ENCODE measurements at regions not wholly inside any gene's neighbourhood (a gene's known extent, or its start where the extent isn't known, plus 50 kb on each side); places are given as distances from the start of the nearest gene placed in this dataset.

GRCh38 chr12:114858388-114859146 is 174.6 kb upstream of the TBX3 start:
- no peak overlapping the region for H3K27ac ChIP-seq (ENCODE audit: low read depth in 1 of 2, low read length in 2 of 2)

More at GRCh38 chr12:114858388-114859146, 174.6 kb upstream of the TBX3 start:
- Histone ChIP-seq H3K9me3 (ENCODE audit: control insufficient read depth in 4 of 4, low read length in 3 of 4) (peaks cover 0 to 4% (median 0%) of the 10 kb centered on the region in 4 donors), H3K4me1 (ENCODE audit: control insufficient read depth in 4 of 4, insufficient read depth in 4 of 4, low read length in 3 of 4) (peaks cover 0 to 13% (median under 1%) of the 10 kb centered on the region in 4 donors), H3K9ac (ENCODE audit: low read depth in 1 of 2, low read length in 2 of 2) (no peak overlapping the region), H3K4me3 (ENCODE audit: low read depth in 1 of 3, low read length in 3 of 3) (no peak overlapping the region), H3K27me3 (ENCODE audit: control insufficient read depth in 4 of 4, insufficient read depth in 4 of 4, low read length in 3 of 4) (no peaks in the 10 kb centered on the region), H3K36me3 (ENCODE audit: control insufficient read depth in 4 of 4, insufficient read depth in 3 of 4, low read depth in 1 of 4, low read length in 3 of 4) (no peaks in the 10 kb centered on the region)
- no peak for DNase-seq (ENCODE audit: low spot score)
- 37% methylated on average over 7 of the region's 7 CpGs for WGBS
- TF ChIP-seq RXRA (IDR thresholded peaks at IDR 0.05): peak; percentile 85 to 93
- TF ChIP-seq GABPA (IDR thresholded peaks at IDR 0.05 in 1 of 2, conservative IDR thresholded peaks at IDR 0.05 in 1 of 2): peak in 1 of 2 donors; percentile 13
- no peak for TF ChIP-seq FOXA1 (IDR thresholded peaks at IDR 0.05)
- TF ChIP-seq, protein P1, sequence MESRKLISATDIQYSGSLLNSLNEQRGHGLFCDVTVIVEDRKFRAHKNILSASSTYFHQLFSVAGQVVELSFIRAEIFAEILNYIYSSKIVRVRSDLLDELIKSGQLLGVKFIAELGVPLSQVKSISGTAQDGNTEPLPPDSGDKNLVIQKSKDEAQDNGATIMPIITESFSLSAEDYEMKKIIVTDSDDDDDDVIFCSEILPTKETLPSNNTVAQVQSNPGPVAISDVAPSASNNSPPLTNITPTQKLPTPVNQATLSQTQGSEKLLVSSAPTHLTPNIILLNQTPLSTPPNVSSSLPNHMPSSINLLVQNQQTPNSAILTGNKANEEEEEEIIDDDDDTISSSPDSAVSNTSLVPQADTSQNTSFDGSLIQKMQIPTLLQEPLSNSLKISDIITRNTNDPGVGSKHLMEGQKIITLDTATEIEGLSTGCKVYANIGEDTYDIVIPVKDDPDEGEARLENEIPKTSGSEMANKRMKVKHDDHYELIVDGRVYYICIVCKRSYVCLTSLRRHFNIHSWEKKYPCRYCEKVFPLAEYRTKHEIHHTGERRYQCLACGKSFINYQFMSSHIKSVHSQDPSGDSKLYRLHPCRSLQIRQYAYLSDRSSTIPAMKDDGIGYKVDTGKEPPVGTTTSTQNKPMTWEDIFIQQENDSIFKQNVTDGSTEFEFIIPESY (IDR thresholded peaks at IDR 0.05): peak; percentile 75
- TF ChIP-seq RAD21 (IDR thresholded peaks at IDR 0.05): peak; percentile 70 to 75
- no peak for TF ChIP-seq TAF1 (conservative IDR thresholded peaks at IDR 0.05)
- no peak for TF ChIP-seq FOXA2 (IDR thresholded peaks at IDR 0.05)
- TF ChIP-seq SP1 (IDR thresholded peaks at IDR 0.05): peak; percentile 71
- peak; percentile 51 to 57 for TF ChIP-seq JUND (IDR thresholded peaks at IDR 0.05)
- TF ChIP-seq EGR1 (IDR thresholded peaks at IDR 0.05; ENCODE audit: low read depth in 2 of 2): peak in 1 of 2 donors; percentile 60
- peak; percentile 35 for TF ChIP-seq REST (IDR thresholded peaks at IDR 0.05)
- TF ChIP-seq YY1 (IDR thresholded peaks at IDR 0.05): peak; percentile 63
- TF ChIP-seq NR2F2 (IDR thresholded peaks at IDR 0.05): no peak
- peak; percentile 53 for TF ChIP-seq CTCF (IDR thresholded peaks at IDR 0.05; ENCODE audit: low read depth, low read length, missing input control)
- TF ChIP-seq ATF3 (IDR thresholded peaks at IDR 0.05): peak; percentile 47
- TF ChIP-seq HNF4G (IDR thresholded peaks at IDR 0.05): peak; percentile 70
- peak; percentile 89 to 93 for TF ChIP-seq HNF4A (conservative IDR thresholded peaks at IDR 0.05)
- TF ChIP-seq, protein P2, sequence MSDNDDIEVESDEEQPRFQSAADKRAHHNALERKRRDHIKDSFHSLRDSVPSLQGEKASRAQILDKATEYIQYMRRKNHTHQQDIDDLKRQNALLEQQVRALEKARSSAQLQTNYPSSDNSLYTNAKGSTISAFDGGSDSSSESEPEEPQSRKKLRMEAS (IDR thresholded peaks at IDR 0.05): peak; percentile 80

Data from liver (tissue), 8 donors.